ENCODE measurements at regions not wholly inside any gene's neighbourhood (a gene's known extent, or its start where the extent isn't known, plus 50 kb on each side); places are given as distances from the start of the nearest gene placed in this dataset.
"Not testable (repeated sequence)": the region's sequence is repeated elsewhere in the genome, so short reads cannot be mapped to it uniquely, and the experiment has no call there.

GRCh38 chr2:49702740-49703139 is 548.4 kb upstream of the FSHR start:
- no peak for DNase-seq
- intact Hi-C loops (cut with DNase I) = no loop called here

- no peak for DNase-seq
- intact Hi-C loops (cut with DNase I) = no loop called here
Observed at GRCh38 chr2:49693961-49694360, 539.6 kb upstream of the FSHR start.

GRCh38 chr2:49692022-49692421 is 537.7 kb upstream of the FSHR start:
- DNase-seq; intact Hi-C loops (cut with DNase I): not testable (repeated sequence)

GRCh38 chr2:49687918-49688317 is 533.6 kb upstream of the FSHR start:
- no peak for DNase-seq
- intact Hi-C loops (cut with DNase I) = loop anchor here (5.0 kb wide), 1 partner anchor 459 kb away; no protein-coding TSS in a partner anchor

DNA sequence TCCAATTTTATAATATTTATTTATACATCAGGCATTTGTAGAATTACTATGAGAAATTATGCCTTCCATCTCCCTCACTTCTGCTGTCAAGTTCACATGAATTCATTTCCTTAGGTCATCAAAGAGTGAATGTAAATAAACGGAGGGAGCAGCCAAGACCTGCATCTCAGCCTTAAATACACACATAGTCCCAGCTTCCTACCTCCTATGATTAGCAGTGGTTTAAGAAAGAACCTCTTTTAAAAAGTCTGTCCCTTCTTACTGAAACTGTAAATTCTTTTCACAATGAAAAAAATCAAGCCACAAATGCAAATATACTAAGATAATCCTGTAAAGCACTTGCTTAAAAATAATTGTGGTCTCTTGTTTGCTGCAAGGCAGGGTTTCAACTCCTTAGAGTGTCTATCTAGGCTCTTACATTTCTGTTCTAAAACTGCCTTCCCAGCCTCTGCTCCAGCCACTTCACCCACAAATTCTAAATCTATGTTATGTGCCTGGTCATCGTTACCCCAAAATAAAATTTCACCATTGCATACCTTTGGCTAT is 532.7 kb upstream of the FSHR start:
- intact Hi-C loops (cut with DNase I) = loop anchor here (5.0 kb wide), 1 partner anchor 460 kb away; no protein-coding TSS in a partner anchor
- no peak for DNase-seq

GRCh38 chr2:49686291-49686690 is 532.0 kb upstream of the FSHR start:
- DNase-seq = no peak
- intact Hi-C loops (cut with DNase I) = loop anchor here (5.0 kb wide), 1 partner anchor 461 kb away; no protein-coding TSS in a partner anchor

DNA sequence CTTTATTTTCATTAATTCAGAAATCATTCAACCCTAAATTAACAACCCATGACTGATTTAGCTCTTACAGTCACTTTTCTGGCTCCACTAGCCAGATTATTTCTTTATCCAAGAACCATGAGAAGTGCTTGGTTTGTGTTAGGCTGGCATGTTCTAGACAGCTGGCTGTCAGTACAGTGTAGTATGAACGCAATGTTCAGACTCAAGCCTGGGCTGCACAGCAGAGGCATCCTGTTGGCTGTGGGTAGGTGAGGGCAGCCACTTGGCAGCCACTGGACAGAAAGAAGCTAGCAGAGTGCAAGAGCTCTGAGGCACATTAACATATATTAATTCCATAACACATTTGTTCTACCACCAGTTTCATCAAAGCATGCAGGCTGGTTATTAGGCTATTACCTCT is 522.9 kb upstream of the FSHR start:
- no peak for DNase-seq
- intact Hi-C loops (cut with DNase I) = no loop called here

- DNase-seq = no peak
- intact Hi-C loops (cut with DNase I) = no loop called here
Observed at GRCh38 chr2:49664827-49665226, 510.5 kb upstream of the FSHR start.

- intact Hi-C loops (cut with DNase I) = no loop called here
- no peak for DNase-seq
Observed at GRCh38 chr2:49661809-49662208, 507.5 kb upstream of the FSHR start.

DNA sequence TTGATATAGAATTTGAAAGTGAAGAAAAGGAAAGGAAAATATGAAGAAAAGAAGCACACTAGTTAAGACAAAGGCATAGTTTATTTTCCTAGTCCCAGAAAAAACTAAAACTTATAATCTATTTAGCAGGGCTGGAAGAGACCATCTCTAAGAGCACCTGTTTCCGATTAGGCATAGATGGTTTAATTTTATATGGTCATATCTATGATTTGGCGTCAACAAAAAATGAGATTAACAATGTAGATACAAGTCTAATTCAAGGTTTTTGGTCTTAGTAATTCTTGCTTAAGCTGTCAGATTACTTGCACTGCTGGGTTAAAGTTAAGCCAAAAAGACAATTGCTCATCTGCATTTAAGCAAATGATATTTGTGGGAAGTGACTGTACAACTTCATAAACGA is 502.5 kb upstream of the FSHR start:
- intact Hi-C loops (cut with DNase I) = no loop called here
- no peak for DNase-seq

- DNase-seq = no peak
- intact Hi-C loops (cut with DNase I) = no loop called here
Observed at GRCh38 chr2:49643149-49643548, 488.8 kb upstream of the FSHR start.

- intact Hi-C loops (cut with DNase I) = no loop called here
- no peak for DNase-seq
Observed at GRCh38 chr2:49640630-49641029, 486.3 kb upstream of the FSHR start.

- DNase-seq = no peak
- intact Hi-C loops (cut with DNase I) = no loop called here
Observed at GRCh38 chr2:49621016-49621415, 466.7 kb upstream of the FSHR start.

GRCh38 chr2:49619804-49620203 is 465.5 kb upstream of the FSHR start:
- peak in 5 of 42 donors; percentile 1 to 44 (median 6) for DNase-seq
- intact Hi-C loops (cut with DNase I) = no loop called here

DNA sequence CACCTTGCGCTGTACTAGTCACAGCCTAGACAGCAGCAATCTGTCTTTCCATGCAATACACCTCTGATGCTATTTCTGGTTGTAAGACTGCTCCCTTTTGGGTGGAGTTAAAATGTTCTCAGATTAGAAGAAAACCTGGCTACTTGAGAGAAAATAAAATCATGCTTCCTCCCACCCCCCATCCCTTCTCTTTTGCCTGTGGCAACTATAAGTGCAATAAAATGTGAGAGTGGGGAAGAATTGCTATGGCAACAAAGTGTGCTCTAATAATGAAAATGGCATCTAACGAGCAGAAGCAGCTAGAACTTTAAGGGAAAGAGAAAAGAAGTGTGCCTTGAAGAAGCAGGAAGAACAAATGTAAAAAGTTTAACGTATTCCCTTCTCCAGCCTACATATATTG is 464.2 kb upstream of the FSHR start:
- intact Hi-C loops (cut with DNase I) = no loop called here

DNA sequence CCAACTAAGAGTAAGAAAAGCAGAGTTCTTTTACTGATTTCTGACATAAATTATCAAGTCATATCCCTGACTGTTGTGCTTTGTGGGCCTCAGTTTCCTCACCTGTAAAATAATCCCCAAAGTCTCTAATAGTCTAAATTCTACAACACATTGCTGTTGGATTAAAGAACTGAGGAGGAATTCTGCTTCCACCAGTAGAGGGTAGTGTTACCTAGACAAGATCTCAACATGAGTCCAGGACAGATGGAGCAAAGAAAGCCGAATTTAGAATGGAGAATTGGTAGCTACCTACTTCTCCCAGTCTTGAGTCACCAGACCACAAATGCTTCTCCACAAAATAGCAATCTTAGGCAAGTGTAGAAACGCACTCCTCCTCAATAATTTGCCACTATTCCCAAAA is 462.5 kb upstream of the FSHR start:
- intact Hi-C loops (cut with DNase I) = no loop called here
- peak in 10 of 42 donors; percentile 2 to 53 (median 20) for DNase-seq

More for the DNA sequence above, 464.2 kb upstream of the FSHR start:
- DNase-seq = no peak

DNA sequence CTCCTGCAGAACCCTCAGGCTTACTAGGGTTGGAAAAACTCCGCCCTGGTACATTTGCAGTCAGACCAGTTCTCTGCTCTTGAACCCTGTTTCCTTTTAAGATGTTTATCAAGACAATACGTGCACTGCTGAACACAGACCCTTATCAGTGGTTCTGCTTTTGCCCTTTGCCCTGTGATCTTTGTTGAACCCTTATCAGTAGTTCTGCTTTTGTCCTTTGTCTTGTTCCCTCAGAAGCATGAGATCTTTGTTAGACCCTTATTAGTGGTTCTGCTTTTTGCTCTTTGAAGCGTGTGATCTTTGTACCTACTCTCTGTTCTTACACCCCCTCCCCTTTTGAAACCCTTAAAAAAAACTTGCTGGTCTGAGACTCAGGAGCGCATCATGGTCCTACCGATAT is 457.5 kb upstream of the FSHR start:
- DNase-seq; intact Hi-C loops (cut with DNase I): not testable (repeated sequence)

- DNase-seq = no peak
Observed at GRCh38 chr2:49600524-49600923, 446.2 kb upstream of the FSHR start.

DNA sequence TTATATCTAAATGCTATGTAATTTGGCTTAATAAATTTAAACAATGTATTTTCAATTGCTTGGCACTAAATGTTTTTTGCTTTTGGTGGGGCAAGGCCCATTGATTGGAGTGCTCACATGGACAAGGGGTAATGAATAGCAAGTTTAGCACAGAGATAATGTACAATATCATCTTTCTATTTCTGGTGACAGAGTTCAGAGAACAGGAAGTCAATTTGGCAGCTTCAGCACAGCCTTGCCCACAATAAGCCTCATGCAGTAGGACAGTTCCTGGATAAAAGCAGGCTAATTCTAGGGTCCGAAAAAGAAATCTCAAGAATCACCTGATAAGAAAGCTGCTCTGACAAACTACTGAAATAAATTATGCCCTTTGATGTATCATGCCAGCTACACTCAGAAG is 443.9 kb upstream of the FSHR start:
- DNase-seq = no peak
- intact Hi-C loops (cut with DNase I) = no loop called here

More at GRCh38 chr2:49600524-49600923, 446.2 kb upstream of the FSHR start:
- intact Hi-C loops (cut with DNase I) = no loop called here

GRCh38 chr2:49585921-49586320 is 431.6 kb upstream of the FSHR start:
- intact Hi-C loops (cut with DNase I) = no loop called here
- DNase-seq = no peak

GRCh38 chr2:49582946-49583345 is 428.6 kb upstream of the FSHR start:
- intact Hi-C loops (cut with DNase I) = no loop called here
- no peak for DNase-seq

DNA sequence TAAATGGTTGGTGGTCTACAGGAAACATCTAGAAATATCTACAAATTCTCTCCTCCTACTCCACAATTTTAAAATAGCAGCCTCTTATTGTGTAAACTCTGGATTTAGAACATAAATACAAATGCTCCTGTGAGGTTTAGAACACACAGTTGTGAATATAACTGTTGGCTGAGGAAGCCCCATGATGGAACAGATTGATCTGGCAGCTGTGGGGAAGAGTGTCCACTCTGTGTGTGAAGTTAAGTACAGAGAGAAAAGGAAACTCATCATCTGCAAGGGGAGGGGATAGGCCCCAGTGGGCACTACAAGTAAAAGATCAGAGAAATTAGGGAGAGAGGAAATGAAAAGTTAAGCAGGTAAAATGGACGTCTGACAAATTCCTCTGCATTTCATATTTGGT is 422.7 kb upstream of the FSHR start:
- intact Hi-C loops (cut with DNase I) = no loop called here
- DNase-seq = no peak
